OCI-LY7 (cell line): ENCODE measurements at regions not wholly inside any gene's neighbourhood (a gene's known extent, or its start where the extent isn't known, plus 50 kb on each side); places are given as distances from the start of the nearest gene placed in this dataset.

Source experiments
- BruUV-seq: library from RNA; stranded (reverse); fragments of 400-500 nt; replicated peaks from 2 replicates; lab custom pipeline; 2021; lab: Mats Ljungman, UMichigan
- CTCF ChIA-PET: fragments of 300-600 bp; sonication (Branson Sonifier 250); formaldehyde crosslinking; loops from one replicate; lab custom pipeline; 2022; ENCODE audit warnings: antibody characterized with exemption; ENCODE audit not compliant: unreplicated experiment; lab: Charles Lee
- POLR2A ChIA-PET: fragments of 300-600 bp; sonication (Branson Sonifier 250); formaldehyde crosslinking; loops from one replicate; lab custom pipeline; 2022; ENCODE audit warnings: antibody characterized with exemption; lab: Charles Lee
- DNase-seq: peaks from one replicate; pipeline ENCODE4 v3.0.0-alpha.2; 2015; ENCODE audit warnings: low spot score
- H2AFZ ChIP-seq: fragments of 200-600 bp; sonication (generic), shearing (Covaris generic); 2 replicates; pipeline ENCODE4 v1.6.1; 2014; ENCODE audit warnings: mild to moderate bottlenecking, antibody characterized with exemption, low read length, moderate library complexity
- H3K27ac ChIP-seq: fragments of 200-600 bp; sonication (generic); 2 replicates; pipeline ENCODE4 v1.5.1; 2014; ENCODE audit warnings: mixed run types, low read depth, mild to moderate bottlenecking, moderate library complexity, low read length, inconsistent platforms; ENCODE audit not compliant: poor library complexity, severe bottlenecking
- H3K36me3 ChIP-seq: fragments of 200-600 bp; sonication (generic); 2 replicates; pipeline ENCODE4 v1.6.1; 2014; ENCODE audit warnings: mild to moderate bottlenecking, antibody characterized with exemption, low read length, moderate library complexity, mixed read lengths; ENCODE audit not compliant: insufficient read depth
- H3K4me1 ChIP-seq: fragments of 200-600 bp; sonication (generic); 2 replicates; pipeline ENCODE4 v1.5.1; 2014; ENCODE audit warnings: mild to moderate bottlenecking, low read length; ENCODE audit not compliant: insufficient read depth, poor library complexity, severe bottlenecking
- H3K4me2 ChIP-seq: fragments of 200-600 bp; sonication (generic); 2 replicates; pipeline ENCODE4 v1.6.1; 2014; ENCODE audit warnings: mild to moderate bottlenecking, low read length
- H3K4me3 ChIP-seq: fragments of 200-600 bp; sonication (generic); 2 replicates; pipeline ENCODE4 v1.5.1; 2014; ENCODE audit warnings: mild to moderate bottlenecking, low read depth, low read length; ENCODE audit not compliant: poor library complexity, severe bottlenecking
- H3K79me2 ChIP-seq: fragments of 200-600 bp; sonication (generic); 2 replicates; pipeline ENCODE4 v1.6.1; 2016; ENCODE audit warnings: low read depth, mild to moderate bottlenecking, low read length, moderate library complexity, mixed read lengths; ENCODE audit not compliant: insufficient read depth
- H3K9me2 ChIP-seq: fragments of 200-600 bp; sonication (generic); 2 replicates; pipeline ENCODE4 v1.6.1; 2016; ENCODE audit warnings: mild to moderate bottlenecking, low read length, mixed read lengths; ENCODE audit not compliant: insufficient read depth
- H3K9me3 ChIP-seq: fragments of 200-600 bp; sonication (generic); 2 replicates; pipeline ENCODE4 v1.6.1; 2014; ENCODE audit warnings: mild to moderate bottlenecking, mixed run types, low read length, mixed read lengths
- H4K20me1 ChIP-seq: fragments of 200-600 bp; sonication (generic); 2 replicates; pipeline ENCODE4 v1.6.1; 2014; ENCODE audit warnings: mild to moderate bottlenecking, antibody characterized with exemption, low read length, moderate library complexity, mixed read lengths; ENCODE audit not compliant: insufficient read depth
- CTCF ChIP-seq: fragments of 200-600 bp; sonication (generic); conservative IDR thresholded peaks from 2 replicates; pipeline ENCODE4 v1.5.1; 2014; ENCODE audit warnings: mild to moderate bottlenecking, antibody characterized with exemption, low read length, moderate library complexity, mixed read lengths
- EZH2phosphoT487 ChIP-seq: fragments of 200-600 bp; sonication (generic); IDR thresholded peaks from 2 replicates; pipeline ENCODE4 v1.6.1; 2018; ENCODE audit warnings: low read depth, borderline replicate concordance, mild to moderate bottlenecking, mixed run types, antibody characterized with exemption, low read length, moderate library complexity, mixed read lengths
- intact Hi-C: fragments of 100-400 bp; cut with micrococcal nuclease; formaldehyde crosslinking; loops from one replicate; pipeline ENCODE4 v1.10.0; 2022; ENCODE audit not compliant: unreplicated experiment

GRCh38 chr13:80199067-80199466 lies 141.9 kb downstream of the SPRY2 start:
- no peak overlapping the region for H2AFZ ChIP-seq
- ChIA-PET POLR2A (no interaction called here), CTCF (no interaction called here)
- no peaks in the 10 kb centered on the region for H3K36me3 ChIP-seq
- no peak overlapping the region for H3K4me3 ChIP-seq
- H4K20me1 ChIP-seq, result no peaks in the 10 kb centered on the region
- H3K79me2 ChIP-seq, result no peaks in the 10 kb centered on the region
- no peak overlapping the region for H3K4me2 ChIP-seq
- intact Hi-C loops, result no loop called here
- H3K27ac ChIP-seq, result no peak overlapping the region
- TF ChIP-seq EZH2phosphoT487, result no peak
- TF ChIP-seq CTCF, result no peak
- no peak for DNase-seq
- H3K9me3 ChIP-seq, result no peaks in the 10 kb centered on the region
- BruUV-seq, result no TSS peak
- H3K9me2 ChIP-seq, result no peaks in the 10 kb centered on the region
- no peaks in the 10 kb centered on the region for H3K4me1 ChIP-seq

- Histone ChIP-seq H3K36me3 (no peaks in the 10 kb centered on the region), H3K4me2 (no peak overlapping the region), H3K9me3 (no peaks in the 10 kb centered on the region), H3K9me2 (no peaks in the 10 kb centered on the region), H3K79me2 (no peaks in the 10 kb centered on the region), H2AFZ (no peak overlapping the region), H3K27ac (no peak overlapping the region), H4K20me1 (no peaks in the 10 kb centered on the region), H3K4me3 (no peak overlapping the region), H3K4me1 (no peaks in the 10 kb centered on the region)
- POLR2A ChIA-PET, result no interaction called here
- intact Hi-C loops, result no loop called here
- no TSS peak for BruUV-seq
- TF ChIP-seq EZH2phosphoT487 (no peak), CTCF (no peak)
- CTCF ChIA-PET, result no interaction called here
- DNase-seq, result no peak
Measured at GRCh38 chr13:80196756-80197155, 144.2 kb downstream of the SPRY2 start.

GRCh38 chr13:80195649-80196048 lies 145.3 kb downstream of the SPRY2 start:
- Histone ChIP-seq H3K4me2 (no peak overlapping the region), H3K9me2 (no peaks in the 10 kb centered on the region), H4K20me1 (no peaks in the 10 kb centered on the region), H3K4me1 (no peaks in the 10 kb centered on the region), H3K36me3 (no peaks in the 10 kb centered on the region), H3K79me2 (no peaks in the 10 kb centered on the region), H3K9me3 (no peaks in the 10 kb centered on the region), H3K27ac (no peak overlapping the region), H3K4me3 (no peak overlapping the region), H2AFZ (no peak overlapping the region)
- ChIA-PET CTCF (no interaction called here), POLR2A (interaction anchor here (0.7 kb wide), 1 partner anchor 573 kb away, joined by 4 read pairs; no protein-coding TSS in a partner anchor)
- BruUV-seq, result no TSS peak
- intact Hi-C loops, result no loop called here
- TF ChIP-seq CTCF (no peak), EZH2phosphoT487 (no peak)
- no peak for DNase-seq
